Germinal center (tissue), 1 donor: ENCODE measurements at regions not wholly inside any gene's neighbourhood (a gene's known extent, or its start where the extent isn't known, plus 50 kb on each side); places are given as distances from the start of the nearest gene placed in this dataset.
A peak's percentile ranks its signal among the peaks of the same experiment; 100 is the strongest.

Experiments used
- DNase-seq: peaks from one replicate; pipeline ENCODE4 v3.0.0; 2012; ENCODE audit warnings: mixed read lengths, low spot score

- no peak for DNase-seq
These were observed 61.6 kb downstream of the LSM5 start for GRCh38 chr7:32428546-32428945.

GRCh38 chr7:32427769-32428291 lies 62.4 kb downstream of the LSM5 start:
- DNase-seq, result peak; percentile 39

DNA sequence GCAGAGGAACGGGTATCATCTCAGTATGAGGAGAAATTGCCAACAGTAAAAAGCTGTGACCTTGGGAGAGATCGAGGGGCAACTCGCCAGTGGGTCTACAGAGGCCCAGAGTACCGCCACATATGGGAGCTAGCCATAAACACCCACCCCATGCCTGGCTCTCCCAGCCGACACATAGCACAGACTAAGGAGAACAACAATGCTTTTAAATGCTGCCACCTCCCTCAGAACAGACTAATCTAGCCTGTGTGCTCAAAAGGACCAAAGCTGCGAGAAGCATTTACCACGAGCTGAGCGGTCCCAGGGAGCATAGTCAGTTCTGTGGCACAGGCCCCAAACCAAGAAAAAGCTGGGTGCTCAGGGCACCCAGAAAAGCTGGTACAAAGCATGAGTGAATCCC lies 73.3 kb downstream of the LSM5 start:
- no peak for DNase-seq

DNA sequence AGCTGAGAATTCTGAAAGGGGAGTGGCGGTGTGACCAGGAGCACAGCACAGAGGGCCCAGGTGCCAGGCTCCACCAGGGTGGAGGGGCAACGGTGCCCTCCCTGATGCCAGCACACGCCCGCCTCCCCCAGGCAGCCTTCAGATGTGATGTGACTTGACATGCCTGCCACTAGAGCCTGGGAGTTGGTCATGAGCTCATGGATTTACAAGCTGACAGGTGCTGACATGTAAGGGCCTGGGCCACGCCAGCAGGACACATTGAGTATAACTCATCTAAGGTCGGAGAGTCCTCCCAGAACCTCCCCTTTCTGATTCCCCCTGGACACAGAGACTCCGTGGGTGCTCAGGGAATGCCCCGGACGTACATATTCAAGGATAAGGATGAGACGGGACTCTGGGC lies 74.2 kb downstream of the LSM5 start:
- DNase-seq, result no peak

DNA sequence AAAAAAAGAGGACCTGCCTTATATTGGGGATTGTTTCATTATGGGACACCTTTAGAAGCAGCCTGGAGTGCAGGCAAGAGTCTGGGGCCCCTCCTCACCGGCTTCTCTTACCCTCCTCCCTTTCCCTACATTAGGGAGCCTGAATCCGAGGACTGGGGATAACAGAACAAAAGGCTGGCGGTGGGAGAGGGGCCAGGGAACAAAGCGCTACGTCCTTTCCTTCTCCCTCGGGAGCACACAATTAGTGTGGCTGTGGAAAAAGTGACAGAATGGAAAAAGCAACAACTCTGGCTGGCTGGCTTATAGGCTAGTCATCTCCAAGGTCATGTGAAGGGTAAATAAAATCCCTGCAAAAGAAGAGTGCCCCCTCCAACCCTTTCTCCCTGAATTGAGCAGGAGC lies 74.7 kb downstream of the LSM5 start:
- DNase-seq, result no peak

- no peak for DNase-seq
These were observed 77.7 kb downstream of the LSM5 start for GRCh38 chr7:32412471-32412870.

DNA sequence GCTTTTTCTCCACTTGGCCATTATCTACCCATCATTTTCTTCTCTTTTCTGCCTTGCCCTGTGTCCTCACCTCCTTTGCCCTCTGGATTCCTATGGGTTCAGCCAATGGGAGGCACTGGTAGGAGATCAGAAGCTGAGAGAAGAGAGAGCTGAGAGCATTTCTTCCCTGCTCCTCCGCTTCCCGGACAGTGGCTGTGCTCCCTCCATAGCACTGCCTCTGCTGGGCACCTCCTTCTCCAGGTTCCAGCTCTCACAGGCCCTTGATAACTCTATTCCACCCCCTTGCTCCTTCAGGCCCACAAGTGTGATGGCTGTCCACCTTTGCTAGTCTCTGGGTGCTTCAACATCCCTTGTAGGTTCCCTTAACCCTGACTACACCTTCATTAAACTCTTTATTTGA lies 79.6 kb downstream of the LSM5 start:
- DNase-seq, result no peak

DNA sequence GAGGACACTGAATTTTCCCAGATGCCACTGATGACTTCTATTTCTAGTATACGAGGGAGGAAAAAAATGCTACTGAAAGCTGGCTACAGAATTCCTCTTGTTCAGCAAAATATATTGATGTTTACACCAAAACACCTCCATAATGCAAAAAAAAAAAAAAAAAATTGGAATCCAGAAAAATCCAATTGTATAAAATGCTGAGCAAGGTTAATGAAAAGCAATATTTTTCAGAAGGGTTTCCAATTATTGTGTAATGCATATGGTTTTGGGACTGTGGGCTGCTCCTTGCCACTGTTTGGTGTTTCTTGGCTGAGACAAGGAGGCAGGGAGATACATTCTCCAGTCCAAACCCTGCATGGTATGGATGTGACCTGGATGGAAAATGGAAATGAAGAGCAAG lies 83.8 kb downstream of the LSM5 start:
- DNase-seq, result no peak

GRCh38 chr7:32403463-32404229 lies 86.5 kb downstream of the LSM5 start:
- no peak for DNase-seq

DNA sequence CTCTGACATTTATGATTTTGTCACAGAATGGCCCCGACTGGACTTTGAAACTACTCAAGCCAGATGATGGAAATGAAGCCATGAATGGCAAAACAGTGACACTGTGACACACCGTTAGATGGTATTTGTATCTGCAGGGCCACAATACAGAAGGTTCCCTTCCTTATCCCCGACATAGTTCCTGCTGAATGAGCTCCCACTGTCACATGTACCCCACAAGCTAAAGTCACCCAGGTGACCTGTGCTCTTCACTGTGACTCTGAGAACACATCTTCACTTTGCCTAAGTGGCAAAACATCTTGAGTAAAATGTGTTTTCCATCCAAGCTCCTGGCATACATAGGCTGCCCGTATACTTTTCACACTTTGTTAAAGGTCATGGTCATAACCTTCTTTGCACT lies 89.5 kb downstream of the LSM5 start:
- no peak for DNase-seq

DNA sequence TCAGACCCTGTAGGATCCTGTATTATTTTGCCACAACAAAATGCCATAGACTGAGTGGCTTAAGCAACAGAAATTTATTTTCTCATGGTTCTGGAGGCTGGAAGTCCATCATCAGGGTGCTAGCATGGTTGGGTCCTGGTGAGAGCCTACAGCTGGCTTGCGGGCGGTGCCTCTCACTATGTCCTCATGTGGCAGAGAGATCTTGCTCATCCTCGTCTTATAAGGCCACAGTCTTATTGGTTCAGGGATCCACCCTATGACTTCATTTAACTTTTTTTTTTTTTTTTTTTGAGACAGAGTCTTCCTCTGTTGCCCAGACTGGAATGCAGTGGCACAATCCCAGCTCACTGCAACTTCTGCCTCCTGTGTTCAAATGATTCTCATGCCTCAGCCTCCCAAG lies 90.9 kb downstream of the LSM5 start:
- DNase-seq, result no peak

GRCh38 chr7:32395168-32395567 lies 95.0 kb downstream of the LSM5 start:
- DNase-seq, result no peak

GRCh38 chr7:32393861-32394260 lies 96.3 kb downstream of the LSM5 start:
- no peak for DNase-seq

GRCh38 chr7:32390210-32390609 lies 100.0 kb downstream of the LSM5 start:
- no peak for DNase-seq

- DNase-seq, result no peak
These were observed 104.7 kb downstream of the LSM5 start for GRCh38 chr7:32385316-32385956.

DNA sequence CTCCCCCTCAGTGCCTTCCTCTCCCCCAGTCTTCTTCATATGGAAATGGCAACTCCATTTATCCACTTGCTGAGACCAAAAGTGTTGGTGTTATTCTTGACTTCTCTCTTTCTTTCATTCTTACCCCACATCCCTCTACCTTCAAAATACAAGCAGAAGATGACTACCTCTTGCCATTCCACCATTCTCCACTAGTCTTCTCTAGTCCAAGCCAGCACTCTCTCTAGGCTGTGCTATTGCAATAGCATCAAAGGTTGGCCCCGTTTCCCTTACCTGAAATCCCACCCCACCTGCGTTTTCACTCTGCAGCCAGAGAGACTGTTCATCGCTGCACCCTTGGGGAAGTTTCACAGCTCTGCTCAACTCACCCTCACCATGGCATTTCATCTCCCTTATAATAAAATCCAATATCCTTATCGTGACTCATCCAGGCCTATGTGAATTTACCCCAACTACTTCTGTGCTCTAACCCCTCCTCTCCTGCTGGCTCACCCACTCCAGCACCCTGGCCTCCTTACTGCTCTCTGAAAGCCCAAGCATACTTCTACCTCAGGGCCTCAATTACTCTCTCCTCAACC lies 109.1 kb downstream of the LSM5 start:
- no peak for DNase-seq

GRCh38 chr7:32379510-32380112 lies 110.6 kb downstream of the LSM5 start:
- DNase-seq, result no peak

DNA sequence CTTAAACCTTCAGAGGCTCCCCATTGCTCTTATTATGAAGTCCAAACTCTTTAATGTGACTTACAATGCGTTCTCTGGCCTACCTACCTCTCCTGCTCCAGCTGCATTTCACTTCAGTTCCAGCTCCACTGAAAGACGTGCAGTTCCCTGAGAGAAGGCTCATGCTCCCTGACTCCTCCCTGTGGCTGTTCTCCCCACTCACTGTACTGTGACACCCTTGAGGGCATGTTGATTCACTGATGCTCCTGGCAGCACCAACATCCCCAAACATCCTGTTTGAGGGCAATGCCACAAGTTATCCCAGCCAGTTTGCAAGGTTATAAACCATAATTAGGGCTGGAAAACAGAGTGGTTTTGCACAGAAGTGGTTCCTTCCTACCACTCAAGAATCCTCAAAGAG lies 111.2 kb downstream of the LSM5 start:
- DNase-seq, result no peak

DNA sequence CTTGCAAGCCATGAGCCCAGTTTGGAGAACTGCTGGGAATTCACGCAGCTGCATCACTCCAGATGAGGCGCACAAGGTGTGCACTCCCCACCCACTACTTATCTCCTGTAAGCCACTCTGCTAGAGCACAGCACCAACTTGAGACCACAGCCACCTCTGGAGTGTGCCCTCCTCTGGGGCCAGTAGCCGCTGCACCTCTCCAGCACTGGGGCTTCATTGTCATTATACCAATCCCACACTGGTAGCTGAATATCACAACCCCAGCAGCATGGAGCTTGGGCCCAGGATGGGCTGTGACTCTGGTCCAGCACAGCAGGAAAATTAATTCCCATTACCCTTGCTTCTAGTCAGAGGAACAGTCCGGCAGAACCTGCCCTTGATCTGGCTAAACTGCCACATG lies 125.6 kb downstream of the LSM5 start:
- no peak for DNase-seq

- no peak for DNase-seq
These were observed 130.1 kb downstream of the LSM5 start for GRCh38 chr7:32360127-32360526.

- DNase-seq, result no peak
These were observed 132.5 kb downstream of the LSM5 start for GRCh38 chr7:32357535-32358277.

- peak; percentile 7 for DNase-seq
These were observed 142.8 kb downstream of the LSM5 start for GRCh38 chr7:32347244-32347828.
